GM19240 (cell line): ENCODE measurements at regions not wholly inside any gene's neighbourhood (a gene's known extent, or its start where the extent isn't known, plus 50 kb on each side); places are given as distances from the start of the nearest gene placed in this dataset.

Experiments
- DNase-seq: peaks from one replicate; pipeline ENCODE4 v3.0.0; 2011; ENCODE audit warnings: low spot score; ENCODE audit not compliant: insufficient read length

GRCh38 chr2:126382998-126383397, 273.0 kb upstream of the GYPC start:
- no peak for DNase-seq

DNA sequence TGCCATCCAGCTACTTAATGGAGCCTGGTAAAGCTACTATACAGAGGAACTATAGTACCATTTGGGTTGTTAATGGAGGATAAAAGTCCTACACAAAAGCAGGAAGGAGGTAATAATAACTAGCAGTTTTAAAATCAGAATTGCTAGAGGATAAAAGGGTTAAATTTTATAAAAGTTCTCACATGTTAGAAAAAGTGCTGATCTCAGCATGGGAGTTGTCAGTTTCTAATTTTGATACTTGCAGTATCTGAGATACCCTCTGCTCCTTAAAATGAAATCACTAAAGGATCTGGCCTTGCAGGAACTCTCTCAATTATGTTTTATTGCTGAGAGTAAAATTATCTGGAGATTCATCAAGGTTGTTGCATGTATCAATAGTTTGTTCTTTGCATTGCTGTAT, 272.2 kb upstream of the GYPC start:
- no peak for DNase-seq

- DNase-seq, result no peak
Measured at GRCh38 chr2:126385441-126385840, 270.5 kb upstream of the GYPC start.

GRCh38 chr2:126385983-126386382, 270.0 kb upstream of the GYPC start:
- no peak for DNase-seq

GRCh38 chr2:126389446-126389845, 266.5 kb upstream of the GYPC start:
- no peak for DNase-seq

DNA sequence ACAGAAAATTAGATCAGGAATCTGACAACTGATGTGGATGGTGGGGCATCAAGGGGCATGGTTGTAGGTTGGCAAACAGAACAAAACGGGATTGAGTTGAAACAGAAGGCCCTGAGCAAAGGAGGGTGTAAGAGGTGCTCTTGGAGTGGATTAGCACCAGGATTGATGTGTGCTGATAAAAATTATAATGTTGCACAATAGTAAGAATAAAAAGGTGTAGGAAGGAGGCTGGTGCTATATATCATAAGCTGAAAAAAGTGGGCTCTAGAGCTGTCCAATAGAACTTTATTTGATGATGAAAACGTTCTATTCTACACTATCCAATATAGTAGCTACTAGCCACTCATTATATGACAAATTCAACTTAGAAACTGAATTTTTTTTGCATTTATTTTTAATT, 263.1 kb upstream of the GYPC start:
- DNase-seq, result no peak

DNA sequence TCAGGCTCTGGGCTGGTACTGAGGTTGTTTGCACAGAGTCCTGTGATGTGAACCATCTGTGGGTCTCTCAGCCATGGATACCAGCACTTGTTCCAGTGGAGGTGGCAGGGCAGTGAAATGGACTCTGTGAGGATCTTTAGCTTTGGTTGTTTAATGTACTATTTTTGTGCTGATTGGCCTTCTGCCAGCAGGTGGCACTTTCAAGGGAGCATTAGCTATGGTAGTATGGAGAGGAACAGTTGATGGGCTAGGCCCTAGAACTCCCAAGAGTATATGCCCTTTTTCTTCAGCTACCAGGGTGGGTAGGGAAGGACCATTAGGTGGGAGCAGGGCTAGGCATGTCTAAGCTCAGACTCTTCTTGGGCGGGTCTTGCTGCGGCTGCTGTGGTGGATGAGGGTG, 257.0 kb upstream of the GYPC start:
- no peak for DNase-seq

DNA sequence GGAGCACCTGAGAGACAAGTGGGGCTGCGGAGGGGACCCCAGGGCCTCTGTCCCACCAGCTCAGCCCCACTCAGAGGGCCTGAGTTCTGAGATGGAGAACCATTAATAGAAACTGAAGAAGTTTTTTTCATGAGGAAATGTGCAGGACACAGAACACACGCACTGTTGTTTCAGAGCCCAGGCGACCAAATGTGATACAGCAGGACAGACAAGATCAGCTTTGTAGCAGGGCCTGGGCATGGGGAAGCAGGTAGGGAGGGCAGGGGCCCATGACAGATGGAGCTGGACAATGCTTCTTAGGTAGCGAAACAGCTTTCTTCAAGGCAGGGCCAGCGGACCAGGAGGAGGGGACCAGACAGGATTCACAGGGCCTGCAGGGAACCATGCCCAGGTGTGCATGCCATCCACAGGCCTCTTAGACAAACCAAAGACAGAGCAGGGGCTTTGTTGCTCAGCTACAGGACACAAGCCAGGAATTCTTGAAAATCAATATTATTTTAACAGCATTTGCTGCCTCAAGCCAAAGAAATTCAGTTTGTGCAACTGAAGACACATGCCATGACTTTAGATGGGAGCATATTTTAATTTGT, 252.8 kb upstream of the GYPC start:
- DNase-seq, result no peak

DNA sequence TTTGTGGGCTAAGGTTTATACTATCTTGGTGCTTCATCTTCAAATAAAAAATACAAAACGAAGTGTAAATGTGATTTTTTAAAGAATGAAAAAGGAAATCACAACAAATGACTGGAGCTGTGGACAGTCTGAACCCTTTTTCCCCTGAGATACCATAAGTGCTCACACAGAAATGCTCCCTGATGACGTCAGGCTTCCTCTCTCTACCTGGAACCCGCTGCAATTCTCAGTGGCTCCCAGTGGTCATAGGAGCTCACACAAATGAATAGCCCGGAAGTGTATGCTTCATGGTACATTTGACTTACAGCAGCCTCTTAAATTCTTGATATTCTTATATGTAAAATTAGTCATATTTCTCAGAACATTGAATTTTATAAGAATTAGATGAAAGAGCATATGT, 249.7 kb upstream of the GYPC start:
- no peak for DNase-seq

DNA sequence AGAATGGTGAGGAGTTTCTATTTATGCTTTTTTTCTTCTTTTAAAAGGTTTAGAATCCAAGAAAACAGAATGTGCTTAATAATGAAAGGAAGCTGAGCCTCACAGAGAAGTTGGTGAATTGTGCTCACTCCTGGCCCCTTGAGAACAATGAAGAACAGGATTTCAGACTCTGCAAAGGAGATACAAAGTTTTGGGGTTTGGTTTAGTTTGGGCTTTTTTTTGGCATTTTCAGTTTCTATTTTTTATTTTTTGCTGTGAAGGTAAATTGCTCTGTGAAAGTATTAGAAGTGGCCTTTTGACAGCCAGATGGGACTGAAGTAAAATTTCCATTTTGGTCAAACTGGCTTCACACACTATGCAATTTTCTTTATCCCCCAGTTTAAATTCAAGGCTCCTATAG, 247.3 kb upstream of the GYPC start:
- no peak for DNase-seq

DNA sequence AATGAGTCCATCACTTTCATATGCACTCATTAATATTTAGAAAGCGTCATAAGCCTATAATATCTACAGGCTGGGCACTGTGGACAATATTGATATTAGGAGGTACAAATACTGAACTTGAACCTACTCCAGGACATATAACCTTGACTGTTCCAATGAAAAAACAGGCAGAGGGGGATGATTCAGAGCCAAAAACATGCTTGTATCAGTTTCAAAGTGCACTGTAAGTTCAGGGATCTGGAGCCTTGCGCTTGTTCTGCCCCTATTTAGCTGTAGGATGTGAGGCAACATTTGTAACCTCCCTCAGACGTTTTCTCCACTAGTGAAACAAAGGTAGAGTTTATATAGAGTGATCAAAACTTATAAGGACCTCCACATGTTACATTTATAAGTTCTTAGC, 246.1 kb upstream of the GYPC start:
- no peak for DNase-seq

- DNase-seq, result no peak
Measured at GRCh38 chr2:126413079-126413478, 242.9 kb upstream of the GYPC start.

GRCh38 chr2:126419403-126419802, 236.6 kb upstream of the GYPC start:
- DNase-seq, result no peak

DNA sequence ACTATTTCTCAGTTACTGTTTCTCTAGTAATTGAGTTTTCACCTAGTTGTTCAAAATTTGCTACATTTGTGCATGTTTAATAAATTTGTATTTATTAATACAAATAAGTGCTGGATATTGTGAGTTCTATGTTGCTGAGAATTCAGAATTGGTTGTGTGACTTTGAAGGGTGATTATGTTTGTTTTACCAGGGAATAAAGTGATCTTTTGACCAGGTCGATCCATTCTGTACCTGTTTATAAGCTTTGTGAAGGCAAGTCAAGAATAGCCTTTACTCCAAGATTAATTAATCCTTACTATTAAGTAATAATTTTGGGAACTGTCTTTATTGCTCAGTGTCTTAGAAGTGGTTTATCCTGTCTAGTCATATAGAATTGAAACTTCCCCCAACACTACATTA, 230.0 kb upstream of the GYPC start:
- no peak for DNase-seq

DNA sequence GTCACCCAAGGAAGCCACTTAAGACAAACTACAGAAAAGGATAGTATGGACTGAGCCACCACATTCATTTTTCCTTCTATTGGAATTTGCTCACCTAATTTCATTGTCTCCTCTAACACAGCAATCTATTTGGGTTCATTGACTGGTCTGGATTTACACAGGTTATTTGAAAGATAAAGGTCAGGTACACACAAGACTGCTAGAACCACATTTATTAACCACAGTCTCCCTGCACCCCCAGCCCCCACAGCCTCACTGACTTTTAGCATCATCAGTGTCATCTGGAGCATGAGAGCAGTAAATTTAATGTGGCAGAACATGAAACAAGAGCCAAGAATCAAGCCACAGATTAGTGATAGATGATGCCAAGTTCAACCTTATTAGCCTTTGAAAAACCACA, 226.9 kb upstream of the GYPC start:
- DNase-seq, result no peak

DNA sequence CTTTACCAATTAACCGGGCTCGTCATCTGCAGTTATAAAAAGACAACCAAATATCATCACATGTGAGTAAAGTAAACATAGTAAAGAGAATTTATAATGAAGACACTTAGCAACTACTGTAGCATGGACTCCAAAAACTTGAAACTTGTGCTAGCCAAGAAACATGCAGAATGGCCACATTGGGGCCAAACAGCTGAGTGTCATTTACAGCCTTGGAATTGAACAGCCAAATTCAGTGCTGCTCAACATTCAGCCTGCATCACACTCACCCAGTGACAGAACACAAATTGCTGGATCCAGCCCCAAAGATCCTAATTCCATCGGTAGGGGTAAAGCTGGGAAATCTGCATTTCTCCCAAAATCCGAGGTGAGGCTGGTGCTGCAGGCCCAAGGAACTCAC, 224.8 kb upstream of the GYPC start:
- no peak for DNase-seq

DNA sequence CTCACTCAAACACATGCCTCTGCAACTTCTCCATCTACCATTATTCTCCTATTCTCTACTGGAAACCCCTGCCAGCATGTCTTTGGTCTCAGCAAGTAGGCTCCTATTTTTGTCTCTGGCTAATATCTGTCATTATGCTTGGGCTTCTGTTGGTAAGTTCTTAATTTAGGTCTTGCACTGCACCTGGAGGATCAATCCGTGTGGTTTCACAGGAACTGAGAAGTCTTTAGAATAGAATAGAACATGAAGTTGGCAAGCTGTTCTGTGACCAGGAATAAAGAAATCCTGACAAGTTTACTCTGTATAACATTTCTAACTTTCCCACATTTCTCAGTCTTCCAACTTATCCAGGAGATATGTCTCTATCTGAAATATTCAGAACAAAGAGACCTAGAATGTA, 219.5 kb upstream of the GYPC start:
- DNase-seq, result no peak

- DNase-seq, result no peak
Measured at GRCh38 chr2:126437016-126437415, 218.9 kb upstream of the GYPC start.

DNA sequence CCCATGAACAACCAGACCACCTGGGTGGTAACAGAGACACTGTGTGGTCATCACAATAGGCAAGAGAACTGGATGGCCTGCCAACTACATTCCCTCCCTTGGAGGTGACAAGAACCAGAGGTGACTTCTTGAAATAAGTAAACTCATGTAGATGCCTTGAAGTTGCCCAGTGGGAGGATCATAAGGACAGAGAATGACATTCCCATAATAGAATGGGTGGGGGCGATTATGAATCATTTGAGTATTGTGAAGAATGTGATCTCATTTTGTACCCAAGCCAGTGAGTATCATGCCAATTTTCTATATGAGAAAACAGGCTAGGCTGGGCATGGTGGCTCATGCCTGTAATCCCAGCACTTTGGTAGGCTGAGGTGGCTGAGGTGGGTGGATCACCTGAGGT, 211.4 kb upstream of the GYPC start:
- DNase-seq, result no peak

DNA sequence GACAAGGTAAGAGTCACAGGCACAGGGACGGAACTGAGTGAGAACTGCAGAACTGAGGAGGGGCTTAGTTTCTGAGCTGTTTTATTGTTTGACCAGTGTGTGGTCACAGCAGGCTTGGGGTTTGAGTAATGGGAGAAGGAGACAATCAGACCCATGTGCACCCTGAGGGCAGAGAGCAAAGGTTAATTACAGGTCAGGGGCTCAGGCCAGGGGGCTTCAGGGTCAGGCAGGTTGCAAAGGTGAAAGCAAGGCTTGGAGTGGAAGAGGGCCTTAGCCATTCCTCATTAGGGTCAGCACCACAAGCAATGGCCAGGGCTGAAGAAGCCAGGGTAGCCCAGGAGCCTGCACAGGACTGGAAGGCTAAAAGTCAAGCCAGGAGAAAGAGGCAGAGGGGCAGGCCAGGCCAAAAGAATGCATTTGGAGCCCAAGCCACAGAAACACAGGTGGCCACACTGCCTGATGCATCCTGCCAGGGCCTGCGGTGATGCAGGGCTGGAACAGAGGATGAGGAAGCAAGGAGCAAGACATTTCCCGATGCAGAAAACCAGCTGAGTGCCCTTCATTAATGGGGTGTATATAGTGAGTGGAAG, 209.8 kb upstream of the GYPC start:
- DNase-seq, result no peak

GRCh38 chr2:126448611-126449010, 207.3 kb upstream of the GYPC start:
- DNase-seq, result no peak

DNA sequence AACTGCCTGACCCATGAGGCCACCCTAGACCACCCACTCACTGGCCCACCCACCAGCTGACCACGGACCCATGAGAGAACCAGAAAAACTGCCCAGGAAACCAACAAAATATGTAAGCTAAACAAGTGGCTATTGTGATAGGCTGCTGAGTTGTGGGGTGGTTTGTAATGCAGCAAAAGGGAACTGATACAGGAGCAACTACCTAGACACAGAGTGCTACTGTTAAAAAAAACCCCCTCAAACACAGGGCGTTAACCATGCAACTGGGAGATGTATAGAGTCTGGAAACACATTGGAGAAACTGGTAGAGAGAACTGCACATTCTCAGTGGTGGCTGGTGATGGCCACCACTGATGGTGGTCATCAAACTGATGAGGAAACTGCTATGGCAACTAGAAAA, 206.3 kb upstream of the GYPC start:
- no peak for DNase-seq

DNA sequence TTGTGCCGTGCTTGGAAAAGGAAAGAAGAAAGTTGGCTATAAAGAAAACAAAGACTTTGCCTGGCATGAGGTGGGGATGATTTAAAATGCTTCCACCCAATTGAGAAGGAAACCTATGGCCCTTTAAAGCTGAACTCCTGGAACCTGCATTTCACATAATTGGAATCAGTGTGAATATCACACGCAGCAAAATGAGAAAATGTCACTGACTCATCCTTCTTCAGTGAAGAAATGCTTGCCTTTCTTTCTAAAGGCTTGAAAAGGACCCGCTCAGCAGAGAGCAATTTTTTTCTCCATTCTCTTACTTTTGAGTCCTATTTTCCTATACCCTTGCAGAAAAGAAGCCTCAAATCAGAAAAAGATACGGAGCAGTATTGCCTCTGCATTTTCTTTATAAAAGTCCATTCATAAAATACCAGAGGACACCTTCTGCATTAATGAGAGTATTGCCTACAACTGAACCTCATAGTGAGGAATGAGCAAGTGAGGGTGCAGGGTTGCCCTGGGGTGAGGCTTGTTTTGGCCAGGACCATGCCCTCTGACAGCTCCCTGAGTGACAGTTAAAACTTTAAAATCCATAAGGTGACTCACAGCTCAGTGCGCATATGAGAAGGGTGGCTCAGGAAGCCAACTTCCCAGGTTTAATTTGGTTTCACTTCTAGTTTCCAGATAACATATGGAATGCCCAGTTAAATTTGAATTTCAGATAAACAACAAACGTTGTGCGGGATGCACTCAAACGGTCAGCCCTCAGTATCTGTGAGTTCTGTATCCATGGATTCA, 191.9 kb upstream of the GYPC start:
- DNase-seq, result no peak
